ENCODE measurements at regions not wholly inside any gene's neighbourhood (a gene's known extent, or its start where the extent isn't known, plus 50 kb on each side); places are given as distances from the start of the nearest gene placed in this dataset.

DNA sequence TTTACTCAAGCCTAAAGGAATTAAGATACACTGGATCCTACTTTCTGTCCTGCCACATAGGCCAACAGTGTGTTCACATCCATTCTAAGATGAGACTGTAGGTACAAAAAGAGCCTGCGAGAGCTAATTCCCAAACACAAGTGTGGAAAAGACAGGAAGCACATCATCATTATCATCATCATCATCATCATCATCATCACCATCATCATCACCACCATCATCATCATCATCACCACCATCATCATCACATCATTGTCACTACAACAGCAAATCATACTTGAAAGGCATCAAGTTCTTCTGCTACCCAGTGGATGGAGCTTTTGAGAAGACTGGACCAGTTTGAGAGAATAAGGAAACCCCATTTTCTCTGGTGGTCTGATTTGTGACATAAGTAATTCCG is 268.1 kb downstream of the HS3ST3A1 start:
- TF ChIP-seq, protein P1, sequence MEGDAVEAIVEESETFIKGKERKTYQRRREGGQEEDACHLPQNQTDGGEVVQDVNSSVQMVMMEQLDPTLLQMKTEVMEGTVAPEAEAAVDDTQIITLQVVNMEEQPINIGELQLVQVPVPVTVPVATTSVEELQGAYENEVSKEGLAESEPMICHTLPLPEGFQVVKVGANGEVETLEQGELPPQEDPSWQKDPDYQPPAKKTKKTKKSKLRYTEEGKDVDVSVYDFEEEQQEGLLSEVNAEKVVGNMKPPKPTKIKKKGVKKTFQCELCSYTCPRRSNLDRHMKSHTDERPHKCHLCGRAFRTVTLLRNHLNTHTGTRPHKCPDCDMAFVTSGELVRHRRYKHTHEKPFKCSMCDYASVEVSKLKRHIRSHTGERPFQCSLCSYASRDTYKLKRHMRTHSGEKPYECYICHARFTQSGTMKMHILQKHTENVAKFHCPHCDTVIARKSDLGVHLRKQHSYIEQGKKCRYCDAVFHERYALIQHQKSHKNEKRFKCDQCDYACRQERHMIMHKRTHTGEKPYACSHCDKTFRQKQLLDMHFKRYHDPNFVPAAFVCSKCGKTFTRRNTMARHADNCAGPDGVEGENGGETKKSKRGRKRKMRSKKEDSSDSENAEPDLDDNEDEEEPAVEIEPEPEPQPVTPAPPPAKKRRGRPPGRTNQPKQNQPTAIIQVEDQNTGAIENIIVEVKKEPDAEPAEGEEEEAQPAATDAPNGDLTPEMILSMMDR (conservative IDR thresholded peaks at IDR 0.05; ENCODE audit: low read length), result no peak
- no peak overlapping the region for H3K4me3 ChIP-seq (ENCODE audit: low read length)
- DNase-seq (ENCODE audit: low read depth), result no peak

DNA sequence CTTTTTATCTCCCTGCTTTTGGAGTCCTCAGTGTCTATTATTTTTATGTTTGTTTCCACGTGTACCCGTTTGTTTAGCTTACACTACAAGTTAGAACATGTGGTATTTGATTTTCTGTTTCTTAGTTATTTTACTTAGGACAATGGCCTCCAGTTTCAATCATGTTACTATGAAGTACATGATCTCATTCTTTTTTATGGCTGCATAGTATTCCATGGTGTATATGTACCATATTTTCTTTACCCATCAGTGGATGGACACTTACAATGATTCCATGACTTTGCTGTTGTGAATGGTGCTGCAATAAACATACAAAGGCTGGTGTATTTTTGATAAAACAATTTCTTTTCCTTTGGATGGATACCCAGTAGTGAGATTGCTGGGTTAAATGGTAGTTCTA is 269.5 kb downstream of the HS3ST3A1 start:
- no peak for DNase-seq (ENCODE audit: low read depth)
- H3K4me3 ChIP-seq (ENCODE audit: low read length), result no peak overlapping the region
- TF ChIP-seq, protein P1 (conservative IDR thresholded peaks at IDR 0.05; ENCODE audit: low read length), result no peak

DNA sequence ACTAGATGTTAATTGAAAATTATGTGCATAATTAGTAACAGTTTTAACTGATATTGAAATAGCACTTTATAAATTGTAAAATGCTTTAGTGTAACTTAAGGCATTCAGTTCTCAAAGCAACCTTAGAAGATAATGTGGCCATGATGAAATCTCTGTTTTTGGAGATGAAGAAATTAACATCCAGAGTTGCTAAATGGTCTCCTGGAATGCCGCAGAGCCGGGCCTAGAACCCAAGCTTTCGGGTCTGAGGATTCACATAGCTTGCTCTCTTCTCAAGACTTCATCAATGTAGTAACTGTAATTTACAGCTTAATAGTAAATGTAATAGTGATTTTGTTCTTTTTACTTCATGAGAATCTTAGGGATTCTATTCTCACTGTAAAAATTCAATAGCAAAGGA is 272.3 kb downstream of the HS3ST3A1 start:
- TF ChIP-seq, protein P1 (conservative IDR thresholded peaks at IDR 0.05; ENCODE audit: low read length), result no peak
- no peak for DNase-seq (ENCODE audit: low read depth)

DNA sequence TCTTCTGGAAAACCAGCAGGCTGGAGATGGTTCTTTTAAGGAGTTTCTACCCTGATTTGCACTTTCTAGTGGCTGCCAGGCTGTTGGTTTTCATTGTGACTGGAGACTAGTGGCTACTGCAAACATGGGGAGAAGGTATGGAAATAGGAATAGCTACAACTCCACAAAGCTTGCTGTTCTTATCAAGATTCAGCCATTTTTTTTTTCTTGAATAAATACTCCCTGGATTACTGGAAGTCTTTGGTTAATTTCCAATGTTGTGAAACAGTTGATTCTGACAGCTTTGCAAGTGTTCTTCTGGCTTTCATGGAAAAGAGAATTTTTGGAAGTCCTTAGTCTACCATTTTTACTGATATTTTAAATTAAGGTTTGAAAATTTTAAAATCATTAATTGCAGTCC is 277.7 kb downstream of the HS3ST3A1 start:
- DNase-seq (ENCODE audit: low read depth), result peak; percentile 36
- H3K4me3 ChIP-seq (ENCODE audit: low read length), result no peak overlapping the region
- TF ChIP-seq, protein P1 (conservative IDR thresholded peaks at IDR 0.05; ENCODE audit: low read length), result no peak

More for the DNA sequence above, 272.3 kb downstream of the HS3ST3A1 start:
- H3K4me3 ChIP-seq (ENCODE audit: low read length), result no peak overlapping the region

DNA sequence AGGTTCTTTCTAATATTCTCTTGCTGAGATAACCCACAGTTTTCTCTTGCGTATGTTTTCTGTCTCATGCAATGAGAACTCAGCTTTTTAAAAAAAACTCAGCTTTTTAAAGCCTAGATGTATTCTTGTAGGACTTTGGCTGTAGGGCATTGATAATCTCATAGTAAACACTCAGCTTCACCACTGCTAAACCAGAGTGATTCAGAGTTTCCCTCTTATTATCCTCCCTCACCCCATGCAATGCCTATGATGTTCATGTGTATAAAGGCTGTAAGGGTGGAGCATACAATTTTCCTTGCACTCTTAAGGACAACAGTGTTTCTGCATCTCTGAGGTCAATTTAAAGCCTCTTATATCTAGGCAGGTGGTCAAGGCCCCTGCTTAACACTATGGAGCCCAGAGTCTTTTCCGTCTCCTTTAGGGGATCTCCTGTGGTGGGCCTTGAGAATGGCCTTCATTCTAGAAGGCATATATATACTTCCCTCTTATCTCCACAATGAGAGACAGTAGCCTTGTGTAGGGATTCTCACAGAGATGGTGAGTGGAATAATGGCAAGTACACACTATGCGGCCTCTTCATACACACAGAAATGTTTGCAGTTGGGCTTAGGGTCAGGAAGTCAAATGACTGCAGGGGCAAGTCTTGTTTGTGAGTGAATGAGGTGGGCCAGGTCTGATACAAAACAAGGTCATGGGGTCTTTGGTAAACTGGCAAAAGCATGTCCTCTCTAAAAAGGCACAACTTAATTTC is 279.6 kb downstream of the HS3ST3A1 start:
- TF ChIP-seq, protein P1 (conservative IDR thresholded peaks at IDR 0.05; ENCODE audit: low read length), result no peak
- DNase-seq (ENCODE audit: low read depth), result no peak
- no peak overlapping the region for H3K4me3 ChIP-seq (ENCODE audit: low read length)

DNA sequence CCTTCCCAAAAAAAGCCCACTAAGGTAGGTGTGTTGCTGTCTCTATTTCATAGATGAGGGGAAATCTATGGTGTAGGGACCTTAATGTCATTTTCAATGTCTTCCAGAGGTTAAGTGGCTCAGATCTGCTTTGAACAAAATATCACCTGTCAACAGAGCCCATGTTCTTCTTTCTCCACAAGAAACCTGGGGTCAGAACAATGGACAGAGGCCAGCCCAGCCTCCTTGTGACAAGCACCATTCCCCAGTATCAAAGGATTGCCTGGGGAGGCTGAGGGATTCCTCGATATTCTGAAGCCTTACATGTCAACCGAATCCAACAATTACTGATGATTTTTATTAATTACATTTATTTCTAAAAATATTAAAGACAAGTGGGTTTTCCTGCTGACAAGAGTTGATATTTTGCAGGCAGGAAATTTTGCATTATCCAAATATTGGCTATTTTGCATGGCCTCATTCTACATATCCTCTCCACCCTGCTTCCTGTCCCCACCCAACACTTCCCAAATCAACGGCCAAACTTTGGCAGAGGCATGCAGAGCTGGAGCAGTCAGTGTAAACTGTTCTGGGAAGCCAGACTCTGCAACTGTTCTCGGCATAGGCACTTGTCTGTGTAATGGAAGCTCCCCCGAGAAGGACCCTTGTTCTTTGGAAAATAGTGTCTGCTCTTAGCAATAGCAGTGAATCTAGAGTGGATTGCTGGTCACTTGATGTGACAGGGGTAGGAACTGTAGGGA is 281.5 kb downstream of the HS3ST3A1 start:
- H3K4me3 ChIP-seq (ENCODE audit: low read length), result no peak overlapping the region
- TF ChIP-seq, protein P1 (conservative IDR thresholded peaks at IDR 0.05; ENCODE audit: low read length), result no peak
- DNase-seq (ENCODE audit: low read depth), result no peak

DNA sequence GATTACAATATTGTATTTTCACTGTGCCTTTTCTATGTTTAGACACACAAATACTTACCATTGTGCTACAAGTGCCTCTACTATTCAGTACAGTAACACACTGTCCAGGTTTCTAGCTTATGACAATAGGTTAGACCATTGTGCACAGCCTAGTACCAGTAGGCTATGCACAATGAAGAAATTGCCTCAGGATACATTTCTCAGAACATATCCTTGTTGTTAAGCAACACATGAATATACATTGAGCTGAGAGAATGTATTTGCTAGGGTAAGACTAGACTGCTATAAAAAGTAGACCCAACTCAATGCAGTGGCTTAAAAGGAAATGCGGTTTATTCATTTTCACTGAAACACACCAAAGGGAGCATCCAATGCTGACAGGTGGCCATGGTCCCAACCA is 285.1 kb downstream of the HS3ST3A1 start:
- no peak for DNase-seq (ENCODE audit: low read depth)
- TF ChIP-seq, protein P1 (conservative IDR thresholded peaks at IDR 0.05; ENCODE audit: low read length), result no peak
- H3K4me3 ChIP-seq (ENCODE audit: low read length), result no peak overlapping the region
